Testis (tissue), 2 donors: ENCODE measurements at regions not wholly inside any gene's neighbourhood (a gene's known extent, or its start where the extent isn't known, plus 50 kb on each side); places are given as distances from the start of the nearest gene placed in this dataset.
"Not testable (repeated sequence)": the region's sequence is repeated elsewhere in the genome, so short reads cannot be mapped to it uniquely, and the experiment has no call there.

Experiments
- DNase-seq: peaks from one replicate; pipeline ENCODE4 v3.0.0-alpha.2; 2019
- H3K27ac ChIP-seq, 2 donors: fragments of 200-600 bp; sonication (generic); one replicate each; pipeline ENCODE4 v1.5.1; 2019
- H3K27me3 ChIP-seq: fragments of 200-600 bp; sonication (generic); one replicate; pipeline ENCODE4 v1.5.1; 2019
- H3K36me3 ChIP-seq: fragments of 200-600 bp; sonication (generic); one replicate; pipeline ENCODE4 v1.5.1; 2017; ENCODE audit warnings: low read depth; ENCODE audit errors: missing control alignments
- H3K4me1 ChIP-seq: fragments of 200-600 bp; sonication (generic); one replicate; pipeline ENCODE4 v1.5.1; 2019
- H3K4me3 ChIP-seq, 2 donors: fragments of 200-600 bp; sonication (generic); one replicate each; pipeline ENCODE4 v1.5.1; 2017 to 2019
- H3K9me3 ChIP-seq: fragments of 200-600 bp; sonication (generic); one replicate; pipeline ENCODE4 v1.5.1; 2017
- CTCF ChIP-seq, 3 experiments: fragments of 450-650 bp in 2 of 3; fragments of 200-600 bp in 1 of 3; sonication (generic) in 1 of 3; IDR thresholded peaks; one replicate each; pipeline ENCODE4 v1.5.1; 2016 to 2019; ENCODE audit warnings: antibody characterized with exemption in 3 of 3, mild to moderate bottlenecking in 2 of 3, moderate library complexity in 1 of 3
- POLR2A ChIP-seq: fragments of 450-650 bp; IDR thresholded peaks from one replicate; pipeline ENCODE4 v1.6.1; 2017; ENCODE audit warnings: antibody characterized with exemption, mild to moderate bottlenecking, moderate library complexity
- WGBS, 2 donors: methylation state at CpG; one replicate each; pipeline ENCODE4 v1.1.5; 2018; 5-methylcytosine and 5-hydroxymethylcytosine counted together
- intact Hi-C: fragments of 100-400 bp; cut with DNase I; formaldehyde crosslinking; loops from one replicate; pipeline ENCODE4 v1.15.1; 2023; ENCODE audit warnings: low total_unique reads

DNA sequence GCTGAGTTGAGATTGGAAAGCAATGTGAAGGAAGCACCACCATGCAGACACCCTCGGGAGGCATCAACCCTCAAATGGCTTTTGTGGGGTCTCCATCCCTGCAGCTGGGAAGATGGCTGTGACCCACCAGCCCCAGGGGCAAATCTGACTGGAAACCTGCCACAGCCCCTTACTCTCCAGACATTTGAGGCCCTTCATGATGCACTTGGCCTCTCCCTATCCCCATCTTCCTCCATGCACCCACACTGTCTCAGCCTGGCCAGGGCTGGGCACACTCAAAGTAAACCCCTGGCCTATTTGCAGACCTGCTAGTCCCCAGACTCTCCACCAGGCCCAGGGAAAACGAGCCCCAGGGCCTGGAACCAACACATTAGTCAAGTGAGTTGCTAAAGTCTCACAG lies 205.2 kb downstream of the MATN1 start:
- intact Hi-C loops: no loop called here
- Histone ChIP-seq H3K9me3 (no peaks in the 10 kb centered on the region), H3K27ac (no peak overlapping the region), H3K4me1 (no peaks in the 10 kb centered on the region), H3K27me3 (no peaks in the 10 kb centered on the region), H3K4me3 (no peak overlapping the region), H3K36me3 (no peaks in the 10 kb centered on the region)
- WGBS, 2 donors: 56 to 72% methylated on average over 1 to 2 of the region's 2 CpGs
- TF ChIP-seq CTCF (IDR thresholded peaks at IDR 0.05) (no peak), POLR2A (no peak)
- no peak for DNase-seq

DNA sequence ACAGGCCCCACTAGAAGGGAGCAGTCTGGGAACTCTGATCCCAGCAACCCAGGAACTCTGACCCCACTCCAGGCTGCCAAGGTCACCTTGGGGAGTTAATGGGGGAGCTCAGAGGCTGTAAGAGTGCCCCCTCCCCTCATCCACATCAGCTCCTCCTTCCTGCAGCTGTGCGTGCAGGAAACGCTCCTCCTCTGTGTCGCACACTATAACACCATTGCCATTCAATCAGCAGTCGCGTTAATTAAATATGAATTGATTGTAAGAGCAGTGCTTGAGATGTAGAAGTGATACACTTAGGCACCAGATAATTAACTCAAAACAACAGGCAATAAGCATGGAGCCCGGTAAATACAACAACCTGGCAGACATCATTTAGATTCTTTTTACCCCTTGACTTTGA lies 205.7 kb downstream of the MATN1 start:
- H3K27me3 ChIP-seq, H3K4me3 ChIP-seq, H3K36me3 ChIP-seq, H3K27ac ChIP-seq, intact Hi-C loops, DNase-seq, H3K4me1 ChIP-seq, H3K9me3 ChIP-seq: not testable (repeated sequence)
- WGBS, 2 donors: 61 to 75% methylated on average over 6 of the region's 6 CpGs

DNA sequence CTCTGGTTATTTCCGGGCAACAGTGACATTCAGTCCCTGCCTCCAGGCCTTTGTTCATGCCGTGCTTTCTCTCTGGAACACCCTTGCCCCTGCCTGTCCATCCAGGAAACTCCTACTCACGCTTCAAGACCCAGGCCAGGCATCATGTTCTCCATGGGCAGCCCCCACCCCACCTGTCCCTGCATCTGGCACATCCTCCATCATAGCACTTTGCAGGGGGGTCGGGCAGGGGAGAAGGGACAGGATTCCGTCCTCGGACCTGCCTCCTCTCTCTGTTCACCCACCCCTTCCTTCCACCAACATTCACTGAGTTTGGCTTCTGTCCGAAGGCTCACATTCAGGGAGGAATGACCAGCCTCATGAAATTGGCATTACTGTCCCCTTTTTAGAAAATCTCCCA lies 206.1 kb downstream of the MATN1 start:
- H3K9me3 ChIP-seq, H3K4me3 ChIP-seq, H3K4me1 ChIP-seq, H3K27me3 ChIP-seq, H3K27ac ChIP-seq, intact Hi-C loops, H3K36me3 ChIP-seq, DNase-seq: not testable (repeated sequence)
- WGBS, 2 donors: 68 to 75% methylated on average over 7 of the region's 7 CpGs

- 87 to 96% methylated on average over 4 of the region's 4 CpGs for WGBS, 2 donors
- intact Hi-C loops: no loop called here
These were observed 206.9 kb downstream of the MATN1 start for GRCh38 chr1:30516485-30516858.

DNA sequence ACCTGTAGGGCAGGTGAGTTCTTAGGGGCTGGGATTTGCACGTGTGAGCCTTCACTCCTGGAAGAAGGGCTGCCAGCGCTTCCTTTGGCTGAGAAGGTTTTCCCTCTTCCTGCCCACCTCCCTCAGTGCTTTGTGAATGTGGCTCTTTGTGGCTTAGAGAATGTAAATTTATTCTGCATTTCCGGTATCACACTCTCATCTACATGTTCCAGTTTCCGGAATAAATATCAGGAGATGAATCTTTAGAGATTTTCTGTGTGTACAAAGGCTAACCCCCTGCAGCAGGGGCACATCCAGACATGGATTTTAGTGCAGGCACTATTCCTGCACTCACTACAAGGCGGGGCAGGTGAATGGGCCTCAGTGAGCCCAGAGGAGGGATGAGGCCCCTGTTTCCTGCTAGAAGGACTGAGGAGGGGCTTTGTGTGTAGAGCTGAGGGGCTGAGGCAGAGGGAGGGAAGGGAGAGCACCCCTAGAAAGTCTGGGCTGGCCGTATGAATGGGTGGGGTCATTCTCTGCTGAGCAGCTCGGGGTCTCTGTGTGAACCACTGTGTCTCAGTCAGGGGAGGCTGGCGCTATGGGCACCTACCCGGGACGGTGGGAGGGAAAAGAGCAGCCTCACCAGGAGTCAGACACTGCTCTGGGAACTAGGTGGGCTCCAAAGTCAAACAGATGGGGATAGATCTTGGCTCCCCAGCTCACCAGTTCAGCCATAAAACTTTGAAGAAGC lies 207.5 kb downstream of the MATN1 start:
- H3K36me3 ChIP-seq: no peaks in the 10 kb centered on the region
- H3K27me3 ChIP-seq: no peaks in the 10 kb centered on the region
- 82 to 86% methylated on average over 10 of the region's 10 CpGs for WGBS, 2 donors
- H3K27ac ChIP-seq: no peak overlapping the region
- intact Hi-C loops: no loop called here
- no peaks in the 10 kb centered on the region for H3K9me3 ChIP-seq
- no peaks in the 10 kb centered on the region for H3K4me1 ChIP-seq
- no peak for TF ChIP-seq CTCF (IDR thresholded peaks at IDR 0.05)
- TF ChIP-seq POLR2A: no peak
- DNase-seq: no peak
- no peak overlapping the region for H3K4me3 ChIP-seq

More at GRCh38 chr1:30516485-30516858, 206.9 kb downstream of the MATN1 start:
- no peak for TF ChIP-seq CTCF (IDR thresholded peaks at IDR 0.05)
- no peak for TF ChIP-seq POLR2A
- Histone ChIP-seq H3K27ac (no peak overlapping the region), H3K36me3 (no peaks in the 10 kb centered on the region), H3K4me1 (no peaks in the 10 kb centered on the region), H3K4me3 (no peak overlapping the region), H3K9me3 (no peaks in the 10 kb centered on the region), H3K27me3 (no peaks in the 10 kb centered on the region)
- DNase-seq: no peak

- H3K4me1 ChIP-seq: no peaks in the 10 kb centered on the region
- H3K4me3 ChIP-seq: no peak overlapping the region
- no peak for DNase-seq
- no peak overlapping the region for H3K27ac ChIP-seq
- no peaks in the 10 kb centered on the region for H3K36me3 ChIP-seq
- no peak for TF ChIP-seq CTCF (IDR thresholded peaks at IDR 0.05)
- TF ChIP-seq POLR2A: no peak
- H3K9me3 ChIP-seq: no peaks in the 10 kb centered on the region
- WGBS, 2 donors: 58 to 65% methylated on average over 3 of the region's 3 CpGs
- intact Hi-C loops: no loop called here
- H3K27me3 ChIP-seq: no peaks in the 10 kb centered on the region
These were observed 208.4 kb downstream of the MATN1 start for GRCh38 chr1:30514945-30515344.
